B cell (primary cell): ENCODE measurements at regions not wholly inside any gene's neighbourhood (a gene's known extent, or its start where the extent isn't known, plus 50 kb on each side); places are given as distances from the start of the nearest gene placed in this dataset.

Source experiments
- ATAC-seq: fragments of 200-7000 bp; cut with Tn5 transposase; one replicate; pipeline ENCODE4 v1.10.0; 2021; ENCODE audit warnings: low read depth, mild to moderate bottlenecking, moderate number of reproducible peaks, moderate library complexity
- CTCF ChIA-PET: fragments of 350-600 bp; sonication (Branson Sonifier 250); formaldehyde crosslinking; loops from one replicate; lab custom pipeline; 2021; ENCODE audit warnings: antibody characterized with exemption, inconsistent platforms; lab: Charles Lee
- POLR2A ChIA-PET: fragments of 350-600 bp; sonication (Branson Sonifier 250); formaldehyde crosslinking; loops from one replicate; lab custom pipeline; 2021; ENCODE audit warnings: antibody characterized with exemption; lab: Charles Lee
- DNase-seq: peaks from one replicate; pipeline ENCODE4 v3.0.0; 2013
- H2AFZ ChIP-seq: 2 replicates; pipeline ENCODE4 v1.6.1; 2012; ENCODE audit warnings: mild to moderate bottlenecking, low read depth, low read length; ENCODE audit not compliant: insufficient read depth, poor library complexity, severe bottlenecking
- H3K27ac ChIP-seq, 2 donors: 1 replicate in 1 of 2; 2 replicates in 1 of 2; pipeline ENCODE4 v1.5.1; 2012 to 2013; ENCODE audit warnings: low read length in 2 of 2, mild to moderate bottlenecking in 2 of 2, moderate library complexity in 1 of 2
- H3K27me3 ChIP-seq, 4 experiments: fragments of 200-600 bp in 1 of 4; sonication (generic) in 1 of 4; replicated peaks in 1 of 4; 1 replicate in 2 of 4; 2 replicates in 2 of 4; pipeline versions ENCODE4 v1.6.1 to v1.7.0; 2013 to 2016; ENCODE audit warnings: low read length in 3 of 4, mild to moderate bottlenecking in 2 of 4, mixed read lengths in 1 of 4, moderate library complexity in 1 of 4; ENCODE audit not compliant: insufficient read depth in 4 of 4, control insufficient read depth in 3 of 4; ENCODE audit errors: control extremely low read depth in 1 of 4
- H3K36me3 ChIP-seq, 2 experiments: replicated peaks in 1 of 2; 1 replicate in 1 of 2; 2 replicates in 1 of 2; pipeline versions ENCODE4 v1.6.1 to v1.7.1; 2013; ENCODE audit warnings: low read length in 1 of 2; ENCODE audit not compliant: insufficient read depth in 2 of 2, control insufficient read depth in 1 of 2; ENCODE audit errors: control extremely low read depth in 1 of 2, extremely low read depth in 1 of 2
- H3K4me1 ChIP-seq, 2 donors: fragments of 200-600 bp in 1 of 2; sonication (generic) in 1 of 2; 1 replicate in 1 of 2; 2 replicates in 1 of 2; pipeline versions ENCODE4 v1.5.1 to v1.6.1; 2013 to 2017; ENCODE audit warnings: low read length in 2 of 2; ENCODE audit not compliant: control insufficient read depth in 2 of 2, insufficient read depth in 2 of 2
- H3K4me2 ChIP-seq: replicated peaks from 2 replicates; pipeline ENCODE3; 2012; ENCODE audit warnings: mild to moderate bottlenecking, low read depth, low read length; ENCODE audit not compliant: poor library complexity, severe bottlenecking
- H3K4me3 ChIP-seq, 5 experiments: fragments of 200-600 bp in 1 of 5; sonication (generic) in 1 of 5; 1 replicate in 3 of 5; 2 replicates in 2 of 5; pipeline versions ENCODE4 v1.5.1 to v1.7.0; 2011 to 2016; ENCODE audit warnings: low read length in 4 of 5, mild to moderate bottlenecking in 4 of 5, low read depth in 2 of 5, control low read depth in 1 of 5, moderate library complexity in 1 of 5; ENCODE audit not compliant: insufficient read depth in 1 of 5; ENCODE audit errors: control extremely low read depth in 1 of 5, extremely low read depth in 1 of 5
- H3K79me2 ChIP-seq: fragments of 200-600 bp; sonication (generic); one replicate; pipeline ENCODE4 v1.6.0; 2016; ENCODE audit warnings: low read length; ENCODE audit not compliant: control insufficient read depth, insufficient read depth
- H3K9ac ChIP-seq: fragments of 200-600 bp; sonication (generic); 2 replicates; pipeline ENCODE4 v1.6.1; 2017; ENCODE audit warnings: mild to moderate bottlenecking, low read length, moderate library complexity
- H3K9me3 ChIP-seq, 3 donors: one replicate each; pipeline versions ENCODE4 v1.6.1 to v1.7.1; 2013; ENCODE audit warnings: low read length in 2 of 3; ENCODE audit not compliant: control insufficient read depth in 2 of 3, insufficient read depth in 1 of 3; ENCODE audit errors: control extremely low read depth in 1 of 3
- H4K20me1 ChIP-seq: 2 replicates; pipeline ENCODE4 v1.6.0; 2012; ENCODE audit warnings: mild to moderate bottlenecking, low read length; ENCODE audit not compliant: insufficient read depth, control insufficient read depth, poor library complexity, severe bottlenecking
- H3K27ac Mint-ChIP-seq: one replicate; pipeline ENCODE4 v1.8.0; 2021; ENCODE audit warnings: mixed read lengths
- H3K27me3 Mint-ChIP-seq: one replicate; pipeline ENCODE4 v1.8.0; 2021; ENCODE audit warnings: mixed read lengths
- H3K4me1 Mint-ChIP-seq: one replicate; pipeline ENCODE4 v1.8.0; 2021; ENCODE audit warnings: mixed read lengths
- H3K4me3 Mint-ChIP-seq: one replicate; pipeline ENCODE4 v1.8.0; 2021; ENCODE audit warnings: mixed read lengths
- H3K9me3 Mint-ChIP-seq: one replicate; pipeline ENCODE4 v1.8.0; 2022; ENCODE audit warnings: mixed read lengths; ENCODE audit not compliant: insufficient read depth
- CTCF ChIP-seq: fragments of 200-600 bp; IDR thresholded peaks from one replicate; pipeline ENCODE4 v1.8.0; 2022; ENCODE audit warnings: antibody characterized with exemption, mild to moderate bottlenecking
- EZH2 ChIP-seq: IDR thresholded peaks from 2 replicates; pipeline ENCODE4 v1.6.1; 2012; ENCODE audit warnings: borderline replicate concordance, low read depth, mild to moderate bottlenecking, moderate library complexity, low read length; ENCODE audit not compliant: insufficient read depth, poor library complexity, severe bottlenecking
- WGBS: methylation state at CpG from one replicate; pipeline ENCODE4 v1.1.5; 2013; ENCODE audit warnings: missing lambda C conversion rate; ENCODE audit not compliant: insufficient coverage; 5-methylcytosine and 5-hydroxymethylcytosine counted together
- intact Hi-C: fragments of 100-400 bp; cut with micrococcal nuclease; formaldehyde crosslinking; loops from one replicate; pipeline ENCODE4 v1.10.0; 2022

DNA sequence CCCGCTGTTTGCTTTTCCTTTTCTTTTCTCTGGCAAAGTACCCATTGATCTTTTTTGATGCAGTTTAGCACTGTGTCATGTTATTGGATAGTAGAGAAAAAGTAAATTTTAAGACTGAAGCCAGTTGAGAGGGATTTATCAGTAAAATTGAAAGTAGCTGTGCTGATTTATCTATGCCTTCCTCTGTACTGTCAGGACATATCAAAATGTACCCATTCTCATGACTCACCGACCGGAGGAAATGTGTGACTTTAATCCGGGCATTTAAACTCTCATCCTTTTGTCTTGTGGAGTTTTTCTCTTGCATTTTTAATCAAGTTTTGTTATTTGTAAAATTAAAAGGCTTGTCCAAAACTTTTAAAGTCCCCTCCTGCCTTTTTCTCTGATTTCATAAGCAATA, 276.6 kb upstream of the FMN2 start:
- no peaks in the 10 kb centered on the region for H3K9me3 Mint-ChIP-seq
- no peaks in the 10 kb centered on the region for H3K36me3 ChIP-seq
- WGBS, result 60% methylated on average over 1 of the region's 4 CpGs
- H3K4me3 Mint-ChIP-seq, result no peak overlapping the region
- no peak overlapping the region for H2AFZ ChIP-seq
- H3K4me3 ChIP-seq, result no peak overlapping the region
- no peak overlapping the region for H3K9ac ChIP-seq
- no peak overlapping the region for H3K27ac Mint-ChIP-seq
- TF ChIP-seq CTCF (no peak), EZH2 (no peak)
- H3K27me3 Mint-ChIP-seq, result no peaks in the 10 kb centered on the region
- H3K79me2 ChIP-seq, result no peaks in the 10 kb centered on the region
- no peaks in the 10 kb centered on the region for H3K27me3 ChIP-seq
- H4K20me1 ChIP-seq, result no peaks in the 10 kb centered on the region
- no peak for ATAC-seq
- peaks cover 0 to 3% (median 0%) of the 10 kb centered on the region in 3 donors for H3K9me3 ChIP-seq
- CTCF ChIA-PET, result no interaction called here
- DNase-seq, result no peak
- POLR2A ChIA-PET, result no interaction called here
- no peak overlapping the region for H3K27ac ChIP-seq
- no peaks in the 10 kb centered on the region for H3K4me1 Mint-ChIP-seq
- no peaks in the 10 kb centered on the region for H3K4me1 ChIP-seq
- intact Hi-C loops, result no loop called here
- no peak overlapping the region for H3K4me2 ChIP-seq

DNA sequence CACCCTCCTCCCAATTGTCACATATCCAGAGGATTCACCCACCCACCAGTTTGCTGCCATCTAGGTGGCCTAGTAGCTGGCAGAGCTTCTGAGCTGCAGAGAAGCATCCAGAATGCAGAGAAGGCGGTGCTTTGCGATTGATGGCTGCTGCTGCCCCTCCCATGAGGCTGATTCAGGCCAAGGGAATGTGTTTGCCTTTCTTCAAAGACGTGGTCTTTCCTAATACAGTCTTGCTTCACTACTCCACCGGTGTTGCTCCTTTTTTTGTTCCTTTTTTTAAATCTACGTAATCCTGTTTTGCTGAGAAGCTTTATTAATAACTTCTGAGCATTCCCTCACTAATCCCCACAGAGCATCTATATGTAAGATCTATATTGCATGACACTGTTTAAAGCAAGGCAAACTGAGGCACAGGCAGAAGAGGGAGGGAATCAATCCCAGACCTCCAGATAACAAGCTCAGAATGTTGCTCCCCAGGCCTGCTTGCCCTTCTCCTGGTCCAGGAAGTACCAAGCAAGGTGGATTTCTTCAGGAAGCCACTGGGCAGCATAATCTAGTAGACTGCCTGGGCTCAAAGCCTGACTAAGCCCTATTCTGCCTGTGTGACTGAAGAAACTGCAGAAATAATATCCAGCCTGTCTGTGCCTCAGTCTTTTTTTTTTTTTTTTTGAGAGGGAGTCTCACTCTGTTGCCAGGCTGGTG, 275.5 kb upstream of the FMN2 start:
- no peak for DNase-seq
- no peak overlapping the region for H2AFZ ChIP-seq
- H3K4me2 ChIP-seq, result no peak overlapping the region
- H3K4me1 ChIP-seq, result no peaks in the 10 kb centered on the region
- ChIA-PET POLR2A (no interaction called here), CTCF (no interaction called here)
- H3K27ac ChIP-seq, result no peak overlapping the region
- H3K4me3 ChIP-seq, result no peak overlapping the region
- no peak overlapping the region for H3K4me3 Mint-ChIP-seq
- no peaks in the 10 kb centered on the region for H3K4me1 Mint-ChIP-seq
- H3K9me3 Mint-ChIP-seq, result no peaks in the 10 kb centered on the region
- H3K9me3 ChIP-seq, result peaks cover 0 to 3% (median 0%) of the 10 kb centered on the region in 3 donors
- no peak overlapping the region for H3K9ac ChIP-seq
- no peaks in the 10 kb centered on the region for H3K27me3 ChIP-seq
- H3K79me2 ChIP-seq, result no peaks in the 10 kb centered on the region
- TF ChIP-seq EZH2, result no peak
- TF ChIP-seq CTCF, result no peak
- no peak overlapping the region for H3K27ac Mint-ChIP-seq
- intact Hi-C loops, result no loop called here
- no peak for ATAC-seq
- H3K36me3 ChIP-seq, result no peaks in the 10 kb centered on the region
- no peaks in the 10 kb centered on the region for H4K20me1 ChIP-seq
- H3K27me3 Mint-ChIP-seq, result no peaks in the 10 kb centered on the region
- WGBS, result 46% methylated on average over 4 of the region's 5 CpGs
